Muscle of leg (tissue), 3 donors: ENCODE measurements at regions not wholly inside any gene's neighbourhood (a gene's known extent, or its start where the extent isn't known, plus 50 kb on each side); places are given as distances from the start of the nearest gene placed in this dataset.

Experiments
- DNase-seq: peaks from one replicate; pipeline ENCODE4 v3.0.0; 2013
- H3K27ac ChIP-seq: one replicate; pipeline ENCODE4 v1.5.1; 2013; ENCODE audit warnings: mild to moderate bottlenecking, low read length, control low read depth
- H3K27me3 ChIP-seq: one replicate; pipeline ENCODE4 v1.6.1; 2013; ENCODE audit warnings: low read length; ENCODE audit not compliant: control insufficient read depth, insufficient read depth
- H3K36me3 ChIP-seq: one replicate; pipeline ENCODE4 v1.6.1; 2013; ENCODE audit warnings: low read length; ENCODE audit not compliant: control insufficient read depth, insufficient read depth
- H3K4me1 ChIP-seq: one replicate; pipeline ENCODE4 v1.6.1; 2013; ENCODE audit warnings: low read length; ENCODE audit not compliant: control insufficient read depth, insufficient read depth
- H3K4me3 ChIP-seq: one replicate; pipeline ENCODE4 v1.5.1; 2013; ENCODE audit warnings: low read length, control low read depth
- H3K9me3 ChIP-seq: replicated peaks from 2 replicates; pipeline ENCODE4 v1.6.1; 2013; ENCODE audit warnings: low read depth, low read length; ENCODE audit not compliant: control insufficient read depth
- WGBS: methylation state at CpG from one replicate; pipeline ENCODE4 v1.1.5; 2013; ENCODE audit warnings: missing lambda C conversion rate; ENCODE audit not compliant: insufficient coverage; 5-methylcytosine and 5-hydroxymethylcytosine counted together

GRCh38 chr2:156695020-156695419, 258.8 kb downstream of the GPD2 start:
- Histone ChIP-seq H3K4me3 (no peak overlapping the region), H3K27ac (no peak overlapping the region), H3K27me3 (no peaks in the 10 kb centered on the region), H3K9me3 (no peaks in the 10 kb centered on the region), H3K36me3 (no peaks in the 10 kb centered on the region), H3K4me1 (no peaks in the 10 kb centered on the region)
- DNase-seq, result no peak
- no CpG with 5 or more reads among the region's 4 CpGs for WGBS

DNA sequence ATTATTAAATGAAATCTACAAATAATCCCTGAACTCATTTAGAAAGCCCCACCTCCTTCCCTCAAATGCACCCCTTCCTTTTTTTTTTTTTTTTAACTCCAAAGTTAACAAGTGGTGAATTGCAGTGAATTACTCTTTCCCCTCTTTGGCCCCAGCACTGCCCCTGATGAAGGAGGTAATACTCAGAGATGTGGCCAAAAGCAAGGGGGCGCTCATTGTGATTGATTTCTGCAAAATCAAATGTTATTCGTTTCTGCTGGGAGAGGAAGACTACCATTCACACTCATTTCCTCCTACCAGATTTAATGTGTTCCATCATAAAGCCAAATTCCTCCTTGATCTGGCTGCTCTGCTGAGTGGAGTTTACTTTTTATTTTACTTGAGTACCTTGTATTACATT, 259.4 kb downstream of the GPD2 start:
- Histone ChIP-seq H3K36me3 (no peaks in the 10 kb centered on the region), H3K27ac (no peak overlapping the region), H3K4me3 (no peak overlapping the region), H3K4me1 (no peaks in the 10 kb centered on the region), H3K9me3 (no peaks in the 10 kb centered on the region), H3K27me3 (no peaks in the 10 kb centered on the region)
- no peak for DNase-seq
- no CpG with 5 or more reads among the region's 2 CpGs for WGBS

- H3K27me3 ChIP-seq, result no peaks in the 10 kb centered on the region
- H3K4me1 ChIP-seq, result no peaks in the 10 kb centered on the region
- H3K27ac ChIP-seq, result no peak overlapping the region
- H3K4me3 ChIP-seq, result no peak overlapping the region
- no peaks in the 10 kb centered on the region for H3K9me3 ChIP-seq
- no peaks in the 10 kb centered on the region for H3K36me3 ChIP-seq
- WGBS, result 93% methylated on average over 3 of the region's 4 CpGs
- no peak for DNase-seq
Measured at GRCh38 chr2:156697906-156698305, 261.7 kb downstream of the GPD2 start.

GRCh38 chr2:156700681-156701080, 264.5 kb downstream of the GPD2 start:
- H3K27me3 ChIP-seq, result no peaks in the 10 kb centered on the region
- no peak overlapping the region for H3K27ac ChIP-seq
- H3K36me3 ChIP-seq, result no peaks in the 10 kb centered on the region
- DNase-seq, result no peak
- no peak overlapping the region for H3K4me3 ChIP-seq
- WGBS, result 67% methylated on average over 3 of the region's 8 CpGs
- H3K9me3 ChIP-seq, result no peaks in the 10 kb centered on the region
- peaks cover 4% of the 10 kb centered on the region for H3K4me1 ChIP-seq

DNA sequence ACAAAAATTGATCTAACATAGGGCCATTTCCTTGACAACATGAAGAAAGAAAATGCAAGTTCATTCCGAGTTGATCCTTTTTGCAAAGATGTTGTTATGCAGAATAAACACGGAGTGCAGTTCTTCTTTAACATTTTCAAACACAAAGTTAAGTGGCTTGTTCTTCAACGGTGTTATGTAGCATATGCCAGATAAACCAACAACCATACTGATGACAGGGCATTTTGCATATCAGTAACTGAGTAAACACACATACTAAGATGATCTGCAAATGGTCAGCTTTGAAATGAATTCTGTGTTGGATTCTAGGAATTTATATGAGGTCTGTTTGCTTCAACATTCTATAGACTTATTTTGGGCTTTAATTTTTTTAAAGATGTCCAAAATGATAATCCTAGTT, 266.4 kb downstream of the GPD2 start:
- Histone ChIP-seq H3K9me3 (no peaks in the 10 kb centered on the region), H3K4me1 (peaks cover 4% of the 10 kb centered on the region), H3K36me3 (no peaks in the 10 kb centered on the region), H3K4me3 (no peak overlapping the region), H3K27me3 (no peaks in the 10 kb centered on the region), H3K27ac (no peak overlapping the region)
- peak; percentile 1 for DNase-seq
- WGBS, result no CpG with 5 or more reads among the region's 3 CpGs

DNA sequence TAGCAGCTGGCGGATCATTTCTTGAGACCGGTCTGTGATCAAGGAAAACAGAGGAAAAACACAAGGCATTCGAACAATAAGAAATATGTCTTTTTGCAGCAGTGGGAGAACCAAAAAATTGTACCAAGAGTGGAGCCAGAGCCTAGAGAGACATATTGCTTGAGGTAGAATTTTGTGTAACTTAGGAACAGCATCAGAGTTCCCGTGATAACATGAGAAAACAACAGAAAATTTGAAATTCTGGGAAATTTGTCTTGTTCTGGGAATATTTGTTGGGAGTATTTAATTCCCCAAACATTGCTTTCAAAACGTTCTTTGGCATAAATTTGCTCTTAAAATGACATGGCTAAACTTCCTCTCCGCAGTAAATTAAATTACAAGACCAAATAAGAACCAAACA, 267.5 kb downstream of the GPD2 start:
- Histone ChIP-seq H3K4me1 (peaks cover 4% of the 10 kb centered on the region), H3K4me3 (no peak overlapping the region), H3K27ac (no peak overlapping the region), H3K9me3 (no peaks in the 10 kb centered on the region), H3K27me3 (no peaks in the 10 kb centered on the region), H3K36me3 (no peaks in the 10 kb centered on the region)
- DNase-seq, result peak; percentile 56
- 76% methylated on average over 2 of the region's 6 CpGs for WGBS

DNA sequence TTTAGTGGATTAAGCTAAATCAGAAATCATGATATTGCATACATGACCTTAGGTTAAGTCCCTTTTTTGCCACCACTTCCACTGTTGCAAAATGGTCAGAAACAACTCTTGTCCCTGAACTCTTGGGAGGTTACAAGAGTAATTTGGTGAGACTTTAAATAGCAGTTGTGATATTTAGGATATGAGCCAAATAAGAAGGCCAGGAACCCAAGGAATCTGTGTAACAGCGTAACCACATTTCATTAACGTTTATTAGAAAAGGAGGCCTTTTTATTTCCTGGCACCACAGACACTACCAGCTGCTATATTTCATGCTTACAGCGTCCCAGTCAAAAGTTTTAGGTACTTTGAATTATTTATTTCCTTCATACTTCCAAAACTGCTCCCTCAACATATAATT, 268.0 kb downstream of the GPD2 start:
- no peaks in the 10 kb centered on the region for H3K36me3 ChIP-seq
- peaks cover 4% of the 10 kb centered on the region for H3K4me1 ChIP-seq
- WGBS, result no CpG with 5 or more reads among the region's 3 CpGs
- no peaks in the 10 kb centered on the region for H3K27me3 ChIP-seq
- no peak overlapping the region for H3K4me3 ChIP-seq
- H3K9me3 ChIP-seq, result no peaks in the 10 kb centered on the region
- peak; percentile 30 for DNase-seq
- no peak overlapping the region for H3K27ac ChIP-seq

DNA sequence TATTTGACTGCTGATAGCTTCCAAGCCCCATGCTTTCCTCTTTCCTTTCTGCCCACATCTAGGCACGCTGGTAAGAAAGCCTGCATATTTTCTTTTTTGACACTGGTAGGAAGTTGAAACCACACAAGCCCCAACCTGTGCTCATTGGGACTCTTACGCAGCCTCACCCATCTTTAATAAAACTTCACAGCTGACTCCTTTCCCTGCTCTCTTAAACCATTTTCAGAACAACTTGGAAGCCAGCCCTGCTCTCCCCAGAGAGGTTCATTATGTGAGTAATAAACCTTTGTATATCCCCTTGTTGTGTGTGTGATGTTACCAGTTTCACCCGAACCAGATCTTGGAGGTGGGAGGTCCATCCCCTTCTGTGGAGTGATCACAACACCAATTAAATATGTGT, 268.4 kb downstream of the GPD2 start:
- 29% methylated on average over 1 of the region's 3 CpGs for WGBS
- peaks cover 4% of the 10 kb centered on the region for H3K4me1 ChIP-seq
- no peak overlapping the region for H3K4me3 ChIP-seq
- no peaks in the 10 kb centered on the region for H3K9me3 ChIP-seq
- DNase-seq, result peak; percentile 57
- no peaks in the 10 kb centered on the region for H3K27me3 ChIP-seq
- no peak overlapping the region for H3K27ac ChIP-seq
- no peaks in the 10 kb centered on the region for H3K36me3 ChIP-seq

GRCh38 chr2:156706576-156706975, 270.4 kb downstream of the GPD2 start:
- Histone ChIP-seq H3K27me3 (no peaks in the 10 kb centered on the region), H3K9me3 (no peaks in the 10 kb centered on the region), H3K4me1 (peaks cover 4% of the 10 kb centered on the region), H3K27ac (no peak overlapping the region), H3K4me3 (no peak overlapping the region), H3K36me3 (no peaks in the 10 kb centered on the region)
- WGBS, result no CpG with 5 or more reads among the region's 2 CpGs
- DNase-seq, result no peak

GRCh38 chr2:156708051-156708450, 271.9 kb downstream of the GPD2 start:
- H3K36me3 ChIP-seq, result no peaks in the 10 kb centered on the region
- WGBS, result no CpG with 5 or more reads among the region's 2 CpGs
- no peak overlapping the region for H3K27ac ChIP-seq
- H3K4me1 ChIP-seq, result peaks cover 4% of the 10 kb centered on the region
- no peak for DNase-seq
- H3K27me3 ChIP-seq, result no peaks in the 10 kb centered on the region
- H3K9me3 ChIP-seq, result no peaks in the 10 kb centered on the region
- H3K4me3 ChIP-seq, result no peak overlapping the region

- H3K4me3 ChIP-seq, result no peak overlapping the region
- no peak overlapping the region for H3K27ac ChIP-seq
- H3K9me3 ChIP-seq, result no peaks in the 10 kb centered on the region
- H3K4me1 ChIP-seq, result peaks cover 4% of the 10 kb centered on the region
- WGBS, result 86% methylated on average over 3 of the region's 4 CpGs
- no peak for DNase-seq
- H3K27me3 ChIP-seq, result no peaks in the 10 kb centered on the region
- no peaks in the 10 kb centered on the region for H3K36me3 ChIP-seq
Measured at GRCh38 chr2:156709091-156709490, 272.9 kb downstream of the GPD2 start.
